Breast epithelium (tissue), 3 donors: ENCODE measurements at regions not wholly inside any gene's neighbourhood (a gene's known extent, or its start where the extent isn't known, plus 50 kb on each side); places are given as distances from the start of the nearest gene placed in this dataset.

Experiments used
- POLR2A ChIP-seq: fragments of 450-650 bp; IDR thresholded peaks from one replicate; pipeline ENCODE4 v1.6.1; 2016; ENCODE audit warnings: antibody characterized with exemption, mild to moderate bottlenecking, moderate library complexity
- POLR2AphosphoS5 ChIP-seq, 3 donors: sonication (generic); formaldehyde crosslinking; IDR thresholded peaks; one replicate each; pipeline ENCODE4 v1.6.1; 2017; ENCODE audit warnings: antibody characterized with exemption in 3 of 3

GRCh38 chr14:49463146-49463545 lies 123.0 kb downstream of the RPS29 start:
- TF ChIP-seq POLR2A (no peak), POLR2AphosphoS5 (IDR thresholded peaks at IDR 0.05) (no peak)
